ENCODE measurements at regions not wholly inside any gene's neighbourhood (a gene's known extent, or its start where the extent isn't known, plus 50 kb on each side); places are given as distances from the start of the nearest gene placed in this dataset.

- TF ChIP-seq CTCF (IDR thresholded peaks at IDR 0.05; ENCODE audit: low read length) (no peak), EZH2 (IDR thresholded peaks at IDR 0.05; ENCODE audit: borderline replicate concordance, low read length) (no peak)
Observed at GRCh38 chr3:44029100-44029499, 212.6 kb upstream of the TOPAZ1 start.
